Activated CD8-positive, alpha-beta T cell treated with anti-CD3 and anti-CD28 coated beads for 36 hours (primary cell): ENCODE measurements at regions not wholly inside any gene's neighbourhood (a gene's known extent, or its start where the extent isn't known, plus 50 kb on each side); places are given as distances from the start of the nearest gene placed in this dataset.

Source experiments
- ATAC-seq: fragments of 200-7000 bp; cut with Tn5 transposase; one replicate; pipeline ENCODE4 v1.10.0; 2021; ENCODE audit warnings: mild to moderate bottlenecking, moderate library complexity
- CTCF ChIA-PET: fragments of 350-600 bp; sonication (Branson Sonifier 250); formaldehyde crosslinking; loops from one replicate; lab custom pipeline; 2021; ENCODE audit warnings: antibody characterized with exemption; lab: Charles Lee
- POLR2A ChIA-PET: fragments of 350-600 bp; sonication (Branson Sonifier 250); formaldehyde crosslinking; loops from one replicate; lab custom pipeline; 2021; ENCODE audit warnings: antibody characterized with exemption; lab: Charles Lee
- DNase-seq: peaks from one replicate; pipeline ENCODE4 v3.0.0-alpha.2; 2020
- H3K27ac Mint-ChIP-seq: one replicate; pipeline ENCODE4 v1.8.0; 2021; ENCODE audit warnings: mild to moderate bottlenecking, mixed read lengths
- H3K27me3 Mint-ChIP-seq: one replicate; pipeline ENCODE4 v1.8.0; 2021; ENCODE audit warnings: mixed read lengths
- H3K36me3 Mint-ChIP-seq: one replicate; pipeline ENCODE4 v1.8.0; 2021; ENCODE audit warnings: low read depth, mixed read lengths
- H3K4me1 Mint-ChIP-seq: one replicate; pipeline ENCODE4 v1.8.0; 2021; ENCODE audit warnings: low read depth, mixed read lengths
- H3K4me3 Mint-ChIP-seq: one replicate; pipeline ENCODE4 v1.8.0; 2021; ENCODE audit warnings: mild to moderate bottlenecking, moderate library complexity, mixed read lengths
- H3K9me3 Mint-ChIP-seq: one replicate; pipeline ENCODE4 v1.8.0; 2021; ENCODE audit warnings: mixed read lengths
- intact Hi-C: fragments of 100-400 bp; cut with micrococcal nuclease; formaldehyde crosslinking; loops from one replicate; pipeline ENCODE4 v1.10.0; 2022
- TF ChIP-seq, protein P1 (sequence below): fragments of 200-600 bp; IDR thresholded peaks from one replicate; pipeline ENCODE4 v1.8.0; 2022; ENCODE audit warnings: antibody characterized with exemption, mild to moderate bottlenecking

DNA sequence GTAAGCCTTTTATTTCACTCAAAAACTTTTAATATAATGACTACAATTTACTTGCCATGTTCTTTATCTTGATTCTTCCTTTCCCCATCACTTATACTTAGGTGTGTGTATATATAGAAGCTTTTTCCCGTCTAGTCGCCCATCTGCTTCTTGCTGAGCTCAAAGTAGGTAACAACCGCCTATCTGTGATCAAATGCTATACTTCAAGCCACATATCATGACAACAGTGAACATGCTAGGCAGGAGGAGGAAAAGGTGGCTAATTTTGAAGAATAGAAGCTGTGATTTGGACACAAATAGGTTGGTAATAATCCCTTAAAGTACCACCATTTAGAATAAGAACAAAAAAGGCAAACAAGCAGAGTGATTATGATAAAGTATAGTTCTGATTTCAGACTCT is 367.3 kb upstream of the CHRM2 start:
- no peak for ATAC-seq
- CTCF ChIA-PET, result no interaction called here

GRCh38 chr7:136496551-136496950 is 371.9 kb upstream of the CHRM2 start:
- Mint-ChIP-seq H3K27me3 (no peaks in the 10 kb centered on the region), H3K9me3 (peaks cover 6% of the 10 kb centered on the region), H3K27ac (no peak overlapping the region), H3K4me3 (no peak overlapping the region), H3K36me3 (no peaks in the 10 kb centered on the region), H3K4me1 (no peaks in the 10 kb centered on the region)
- TF ChIP-seq, protein P1, sequence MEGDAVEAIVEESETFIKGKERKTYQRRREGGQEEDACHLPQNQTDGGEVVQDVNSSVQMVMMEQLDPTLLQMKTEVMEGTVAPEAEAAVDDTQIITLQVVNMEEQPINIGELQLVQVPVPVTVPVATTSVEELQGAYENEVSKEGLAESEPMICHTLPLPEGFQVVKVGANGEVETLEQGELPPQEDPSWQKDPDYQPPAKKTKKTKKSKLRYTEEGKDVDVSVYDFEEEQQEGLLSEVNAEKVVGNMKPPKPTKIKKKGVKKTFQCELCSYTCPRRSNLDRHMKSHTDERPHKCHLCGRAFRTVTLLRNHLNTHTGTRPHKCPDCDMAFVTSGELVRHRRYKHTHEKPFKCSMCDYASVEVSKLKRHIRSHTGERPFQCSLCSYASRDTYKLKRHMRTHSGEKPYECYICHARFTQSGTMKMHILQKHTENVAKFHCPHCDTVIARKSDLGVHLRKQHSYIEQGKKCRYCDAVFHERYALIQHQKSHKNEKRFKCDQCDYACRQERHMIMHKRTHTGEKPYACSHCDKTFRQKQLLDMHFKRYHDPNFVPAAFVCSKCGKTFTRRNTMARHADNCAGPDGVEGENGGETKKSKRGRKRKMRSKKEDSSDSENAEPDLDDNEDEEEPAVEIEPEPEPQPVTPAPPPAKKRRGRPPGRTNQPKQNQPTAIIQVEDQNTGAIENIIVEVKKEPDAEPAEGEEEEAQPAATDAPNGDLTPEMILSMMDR, result no peak
- ATAC-seq (no peak), DNase-seq (no peak)
- CTCF ChIA-PET, result no interaction called here
- POLR2A ChIA-PET, result no interaction called here
- intact Hi-C loops, result no loop called here

More for the DNA sequence above, 367.3 kb upstream of the CHRM2 start:
- no peaks in the 10 kb centered on the region for H3K4me1 Mint-ChIP-seq
- no peak overlapping the region for H3K27ac Mint-ChIP-seq
- H3K36me3 Mint-ChIP-seq, result no peaks in the 10 kb centered on the region
- H3K4me3 Mint-ChIP-seq, result no peak overlapping the region
- no peak for DNase-seq
- POLR2A ChIA-PET, result no interaction called here
- H3K27me3 Mint-ChIP-seq, result no peaks in the 10 kb centered on the region
- peaks cover 6% of the 10 kb centered on the region for H3K9me3 Mint-ChIP-seq
- TF ChIP-seq, protein P1, result no peak
- intact Hi-C loops, result no loop called here

DNA sequence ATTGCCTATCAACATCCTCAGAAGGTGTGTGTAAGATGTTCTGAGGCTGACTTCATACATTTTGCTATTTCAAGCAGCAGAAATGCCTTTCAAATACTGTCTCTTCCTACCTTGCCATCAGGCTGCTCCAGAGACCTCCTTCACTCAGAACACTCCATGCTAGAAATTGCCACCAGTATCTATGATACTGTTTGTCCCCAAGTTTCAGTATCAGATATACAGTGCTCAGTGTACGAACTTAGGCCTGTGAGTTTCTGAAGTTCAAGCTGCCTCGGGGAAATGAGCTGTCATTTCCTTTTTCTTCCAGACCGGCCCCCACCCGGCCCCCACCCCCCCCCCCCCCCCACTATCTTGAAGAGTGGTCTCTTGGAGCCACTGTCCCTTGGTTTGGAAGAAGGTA is 373.4 kb upstream of the CHRM2 start:
- intact Hi-C loops, result no loop called here
- TF ChIP-seq, protein P1, result no peak
- H3K27ac Mint-ChIP-seq, result no peak overlapping the region
- ATAC-seq (no peak), DNase-seq (no peak)
- no peaks in the 10 kb centered on the region for H3K27me3 Mint-ChIP-seq
- no peaks in the 10 kb centered on the region for H3K36me3 Mint-ChIP-seq
- CTCF ChIA-PET, result no interaction called here
- peaks cover 6% of the 10 kb centered on the region for H3K9me3 Mint-ChIP-seq
- H3K4me3 Mint-ChIP-seq, result no peak overlapping the region
- H3K4me1 Mint-ChIP-seq, result no peaks in the 10 kb centered on the region
- POLR2A ChIA-PET, result no interaction called here

DNA sequence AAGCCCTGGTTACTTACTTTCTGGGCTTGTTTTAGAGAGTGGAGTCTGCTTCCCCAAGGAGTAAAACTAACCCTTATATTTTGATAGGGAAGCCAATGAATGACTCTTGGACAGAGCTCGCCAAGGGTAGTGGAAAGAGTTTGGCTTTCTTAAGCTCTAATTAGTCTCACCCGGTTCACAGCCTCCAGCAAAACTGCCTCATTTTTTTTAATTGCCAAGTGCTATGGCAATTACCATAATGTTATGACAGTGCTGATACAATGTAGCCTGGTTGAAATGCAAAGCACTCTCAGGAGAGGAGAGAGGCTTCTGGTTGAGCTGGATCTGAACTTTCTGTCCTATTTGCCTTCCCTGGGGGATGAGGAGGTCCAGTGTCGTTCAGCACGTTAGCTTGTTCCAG is 376.1 kb upstream of the CHRM2 start:
- H3K4me1 Mint-ChIP-seq, result no peaks in the 10 kb centered on the region
- no peak for ATAC-seq
- DNase-seq, result no peak
- intact Hi-C loops, result no loop called here
- ChIA-PET POLR2A (no interaction called here), CTCF (no interaction called here)
- H3K27me3 Mint-ChIP-seq, result no peaks in the 10 kb centered on the region
- H3K4me3 Mint-ChIP-seq, result no peak overlapping the region
- no peak overlapping the region for H3K27ac Mint-ChIP-seq
- no peaks in the 10 kb centered on the region for H3K36me3 Mint-ChIP-seq
- H3K9me3 Mint-ChIP-seq, result peaks cover 4% of the 10 kb centered on the region
- TF ChIP-seq, protein P1, result no peak

DNA sequence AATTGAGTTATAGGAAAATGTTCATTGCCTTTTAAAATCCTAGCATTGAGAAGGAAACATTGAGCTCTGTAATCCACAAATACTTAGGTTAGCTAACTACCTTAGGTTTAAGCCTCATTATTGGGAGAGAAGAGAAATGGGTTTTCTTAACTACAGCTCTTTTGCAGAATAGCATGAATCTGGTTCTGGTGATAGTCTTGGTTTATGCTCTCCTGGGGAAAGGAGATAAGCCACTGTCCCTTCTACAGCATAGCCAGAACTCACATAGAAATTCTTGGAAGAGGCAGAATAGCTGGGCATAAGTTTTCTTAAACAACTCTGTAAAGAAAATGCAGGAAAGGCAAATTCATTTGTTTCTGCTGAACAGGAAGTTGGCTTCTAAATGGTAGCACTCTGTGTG is 378.6 kb upstream of the CHRM2 start:
- no peak for ATAC-seq
- no peaks in the 10 kb centered on the region for H3K4me1 Mint-ChIP-seq
- TF ChIP-seq, protein P1, result no peak
- no peak overlapping the region for H3K4me3 Mint-ChIP-seq
- CTCF ChIA-PET, result no interaction called here
- intact Hi-C loops, result no loop called here
- H3K36me3 Mint-ChIP-seq, result no peaks in the 10 kb centered on the region
- no peak overlapping the region for H3K27ac Mint-ChIP-seq
- POLR2A ChIA-PET, result no interaction called here
- no peak for DNase-seq
- H3K27me3 Mint-ChIP-seq, result no peaks in the 10 kb centered on the region
- peaks cover 4% of the 10 kb centered on the region for H3K9me3 Mint-ChIP-seq
